ENCODE measurements at regions not wholly inside any gene's neighbourhood (a gene's known extent, or its start where the extent isn't known, plus 50 kb on each side); places are given as distances from the start of the nearest gene placed in this dataset.

- Histone ChIP-seq H3K56ac (ENCODE audit: insufficient read length, low read depth, low read length) (no peak overlapping the region), H3K9ac (ENCODE audit: extremely low read depth, insufficient read length, low read length) (no peak overlapping the region), H3T11ph (ENCODE audit: low read length) (no peak overlapping the region), H2BK120ac (ENCODE audit: low read depth, low read length, poor library complexity, severe bottlenecking) (no peak overlapping the region), H3K23me2 (ENCODE audit: insufficient read length, low read depth, low read length, poor library complexity, severe bottlenecking) (no peaks in the 10 kb centered on the region), H3K4me1 (ENCODE audit: insufficient read depth, low read length) (peaks cover 13% of the 10 kb centered on the region), H4K20me1 (ENCODE audit: control insufficient read depth, insufficient read depth, insufficient read length) (no peaks in the 10 kb centered on the region), H3K18ac (ENCODE audit: insufficient read length, low read depth, low read length) (no peak overlapping the region), H3K79me1 (ENCODE audit: insufficient read depth, low read depth, low read length, poor library complexity, severe bottlenecking) (no peaks in the 10 kb centered on the region), H4K5ac (ENCODE audit: insufficient read length, low read depth, low read length) (no peak overlapping the region), H2AFZ (ENCODE audit: low read length) (no peak overlapping the region), H3K4ac (ENCODE audit: low read depth, low read length) (no peak overlapping the region), H2BK15ac (ENCODE audit: low read depth, low read length) (no peak overlapping the region), H4K8ac (replicated peaks; ENCODE audit: insufficient read length, low read depth, low read length) (no peak overlapping the region), H3K27me3 (ENCODE audit: insufficient read depth, low read length) (no peaks in the 10 kb centered on the region; the same call in 1 of the 2 replicates), H2BK20ac (ENCODE audit: low read depth, low read length, poor library complexity, severe bottlenecking) (no peak overlapping the region), H4K91ac (ENCODE audit: insufficient read length, low read depth, low read length) (no peak overlapping the region), H2AK5ac (ENCODE audit: insufficient read length, low read length) (no peak overlapping the region), H2BK5ac (ENCODE audit: insufficient read length, low read length) (no peak overlapping the region), H3K79me2 (ENCODE audit: insufficient read depth, low read length) (no peaks in the 10 kb centered on the region), H3K9me3 (ENCODE audit: control insufficient read depth, low read depth, low read length) (no peaks in the 10 kb centered on the region), H3K4me2 (ENCODE audit: insufficient read depth, insufficient read length, low read length) (no peak overlapping the region), H3K27ac (ENCODE audit: insufficient read length, low read depth, low read length) (no peak overlapping the region), H3K23ac (ENCODE audit: insufficient read length, low read depth, low read length) (no peak overlapping the region), H3K14ac (ENCODE audit: insufficient read depth, low read length) (no peak overlapping the region), H2BK12ac (ENCODE audit: insufficient read length, low read depth, low read length) (no peak overlapping the region)
- peaks cover 25% of the 10 kb centered on the region for H3K27me3 Mint-ChIP-seq (ENCODE audit: low read depth)
- no peak for DNase-seq
- peaks cover 28 to 33% of the 10 kb centered on the region in 2 experiments for H3K4me1 Mint-ChIP-seq
- no peak overlapping the region for H3K27ac Mint-ChIP-seq
- H3K9me3 Mint-ChIP-seq = no peaks in the 10 kb centered on the region
- H3K4me3 Mint-ChIP-seq = no peak overlapping the region
- no CpG with 5 or more reads among the region's 3 CpGs for WGBS (ENCODE audit: extremely low coverage, insufficient read length, low lambda C conversion rate)
- no peaks in the 10 kb centered on the region; a peak in 1 of 7 replicates for H3K36me3 Mint-ChIP-seq (ENCODE audit: insufficient read depth in 1 of 3, low read depth in 3 of 3)
- TF ChIP-seq CTCF (conservative IDR thresholded peaks at IDR 0.05) = no peak
Observed at GRCh38 chr5:56674441-56674840, 140.9 kb upstream of the MAP3K1 start.

Data from H9 (cell line).